ENCODE measurements at regions not wholly inside any gene's neighbourhood (a gene's known extent, or its start where the extent isn't known, plus 50 kb on each side); places are given as distances from the start of the nearest gene placed in this dataset.
"Not testable (repeated sequence)": the region's sequence is repeated elsewhere in the genome, so short reads cannot be mapped to it uniquely, and the experiment has no call there.

DNA sequence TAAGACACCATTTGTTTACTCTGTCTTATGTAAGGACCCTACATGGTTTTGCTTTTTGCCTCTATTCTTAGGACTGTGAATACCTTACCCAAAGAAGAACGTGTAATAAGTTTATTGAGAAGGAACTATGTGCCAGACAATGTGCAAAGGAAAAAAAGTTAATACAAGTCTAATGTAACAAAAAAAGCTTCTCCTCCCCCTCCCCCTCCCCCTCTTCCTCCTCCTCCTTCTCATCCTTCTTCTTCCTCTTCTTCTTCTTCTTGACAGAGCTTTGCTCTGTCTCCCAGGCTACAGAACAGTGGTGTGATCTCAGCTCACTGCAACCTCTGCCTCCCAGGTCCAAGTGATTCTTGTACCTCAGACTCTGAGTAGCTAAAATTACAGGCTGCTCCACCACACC is 50.9 kb upstream of the MITF start:
- no peak for DNase-seq

DNA sequence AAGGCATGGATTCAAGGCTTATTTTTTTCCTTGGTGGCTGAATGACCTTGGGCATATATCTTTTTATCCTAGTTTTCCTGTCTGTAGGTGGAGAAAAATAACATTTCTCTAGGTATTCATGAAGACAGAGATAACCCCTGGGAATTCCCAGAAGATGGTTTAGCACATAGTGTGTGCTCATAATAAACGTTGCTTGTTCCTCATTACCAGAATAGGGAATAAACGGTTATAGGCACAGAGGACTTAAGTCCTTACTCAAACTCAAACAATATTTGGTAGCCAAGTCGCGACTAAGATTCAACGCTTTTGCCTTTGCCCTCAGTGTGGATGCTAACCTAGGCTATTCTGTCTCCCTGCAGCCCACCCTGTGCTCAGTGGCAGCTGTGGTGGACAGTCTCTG is 51.6 kb upstream of the MITF start:
- no peak for DNase-seq

DNA sequence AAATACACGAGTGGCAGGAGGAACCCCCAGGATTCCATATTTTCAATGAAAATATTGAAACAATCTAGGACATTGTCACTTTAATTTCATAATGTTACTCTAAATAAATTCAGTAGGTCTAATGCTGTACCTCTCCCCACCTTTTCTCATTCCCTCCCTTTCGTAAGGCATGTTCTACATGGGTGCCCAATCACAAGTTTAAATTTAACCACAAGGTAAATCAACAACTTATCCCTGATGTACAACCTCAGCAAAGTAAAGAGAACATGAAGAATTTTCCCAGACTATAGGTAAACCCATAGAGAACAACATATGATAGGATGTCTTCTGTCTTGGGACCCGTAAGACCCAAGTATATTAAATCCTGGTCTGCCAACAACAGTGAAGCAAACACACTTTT is 53.2 kb upstream of the MITF start:
- no peak for DNase-seq

DNA sequence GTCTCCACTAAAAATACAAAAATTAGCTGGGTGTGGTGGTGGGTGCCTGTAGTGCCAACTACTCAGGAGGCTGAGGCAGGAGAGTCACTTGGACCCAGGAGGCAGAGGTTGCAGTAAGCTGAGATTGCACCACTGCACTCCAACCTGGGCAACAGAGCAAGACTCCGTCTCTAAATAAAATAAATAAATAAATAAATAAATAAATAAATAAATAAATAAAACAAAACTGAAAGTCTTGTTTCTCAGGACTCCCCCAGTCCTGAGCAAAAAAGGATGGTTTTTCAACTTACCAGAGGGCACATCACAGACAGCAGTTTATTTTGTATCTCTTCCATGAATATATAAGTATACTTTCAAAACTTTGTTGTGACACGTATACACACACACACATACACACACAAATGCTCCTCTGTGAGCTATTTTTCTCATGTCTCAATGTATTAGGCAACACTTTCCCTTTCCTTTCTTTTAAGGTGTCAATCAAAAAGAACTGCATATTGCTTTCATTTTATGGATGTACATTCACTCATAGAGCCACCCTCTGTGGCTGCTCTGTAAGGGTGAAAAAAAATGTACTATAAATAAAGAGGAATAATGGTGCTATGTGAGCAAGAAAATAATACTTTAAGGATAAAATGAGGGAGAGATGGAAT is 54.8 kb upstream of the MITF start:
- no peak for DNase-seq

DNA sequence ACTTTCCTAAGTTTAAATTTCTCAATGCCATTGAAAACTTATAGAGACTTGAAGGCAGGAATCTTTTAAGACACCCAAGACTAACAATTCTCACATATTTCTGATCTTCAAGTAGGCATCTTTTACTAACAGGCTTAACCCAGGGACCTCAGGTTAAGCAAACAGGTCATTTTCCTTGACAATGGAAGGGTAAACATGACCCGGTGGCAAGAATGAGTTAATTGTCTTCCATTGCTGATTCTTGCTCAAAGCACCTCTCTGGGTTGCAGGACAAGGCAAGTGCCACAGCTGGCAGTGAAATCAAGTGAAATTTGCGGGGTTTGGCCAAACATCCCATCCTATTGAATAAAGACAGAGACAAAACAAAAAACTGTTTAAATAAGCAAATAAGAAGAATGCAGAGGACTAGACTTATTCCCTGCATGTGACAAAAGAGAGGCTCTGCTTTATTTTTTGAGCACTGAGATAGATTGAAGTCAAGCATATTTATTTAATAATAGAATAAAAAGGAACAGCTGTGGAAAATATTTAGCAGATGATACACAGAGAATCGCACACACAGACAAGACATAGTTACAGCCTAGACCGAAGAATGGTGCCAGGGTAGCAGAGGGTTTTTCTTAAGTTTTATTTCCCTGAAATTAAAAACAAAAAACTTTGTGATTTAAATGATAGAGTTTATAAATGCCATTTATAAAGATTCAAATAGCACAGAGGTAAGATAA is 56.0 kb upstream of the MITF start:
- DNase-seq, result no peak

GRCh38 chr3:69677456-69677855 is 61.8 kb upstream of the MITF start:
- DNase-seq, result not testable (repeated sequence)

DNA sequence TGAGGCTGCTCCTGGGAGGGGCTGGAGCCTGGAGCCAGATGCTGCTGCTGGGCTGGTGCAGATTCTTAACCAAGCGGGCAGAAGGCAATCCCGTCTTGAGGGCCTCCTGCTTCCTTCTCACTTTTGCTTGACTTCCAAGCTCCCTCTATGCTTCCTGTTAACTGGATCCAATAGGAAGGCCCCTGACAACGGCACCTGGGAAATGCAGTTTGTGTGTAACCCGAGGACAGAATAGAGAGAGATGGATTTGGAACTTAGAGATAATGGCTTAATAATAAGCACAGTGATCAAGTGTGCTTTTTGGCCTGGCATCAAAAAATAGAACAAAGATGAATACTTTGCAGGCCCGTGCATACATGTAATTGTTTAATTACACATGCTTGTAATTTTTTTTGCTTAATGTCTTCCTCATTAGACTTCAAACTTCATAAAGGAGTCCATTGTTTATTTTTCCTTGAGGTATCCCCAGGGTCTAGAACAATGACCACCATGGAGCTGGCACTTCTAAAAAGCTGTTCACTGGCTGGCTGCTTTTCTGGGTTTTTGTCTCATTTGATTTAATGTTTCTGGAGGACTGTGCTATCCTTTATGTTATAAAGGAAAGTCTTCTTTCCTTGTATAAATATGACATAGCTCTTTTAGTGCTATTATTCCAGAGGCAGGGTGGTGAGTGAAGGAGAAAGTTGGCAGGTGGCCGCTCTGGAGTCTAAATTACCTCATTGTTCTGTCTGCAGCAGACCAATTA is 63.3 kb upstream of the MITF start:
- no peak for DNase-seq

DNA sequence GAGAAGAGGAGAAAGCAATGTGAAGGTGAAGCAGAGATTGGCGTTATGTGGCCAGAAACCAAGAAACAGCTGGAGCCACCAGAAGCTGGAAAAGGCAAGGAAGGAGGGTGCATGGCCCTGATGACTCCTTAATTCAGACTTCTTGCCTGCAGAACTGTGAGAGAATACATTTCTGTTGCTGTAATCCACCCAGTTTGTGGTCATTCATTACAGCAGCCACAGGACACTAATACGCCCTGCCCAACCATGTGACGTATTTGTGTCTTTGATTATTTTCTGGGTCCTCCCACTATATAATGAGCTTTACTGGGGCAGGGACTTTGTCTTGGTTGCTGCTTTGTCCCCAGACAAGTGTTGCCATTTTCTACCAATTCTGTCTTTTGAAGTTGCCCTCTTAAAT is 64.5 kb upstream of the MITF start:
- no peak for DNase-seq

DNA sequence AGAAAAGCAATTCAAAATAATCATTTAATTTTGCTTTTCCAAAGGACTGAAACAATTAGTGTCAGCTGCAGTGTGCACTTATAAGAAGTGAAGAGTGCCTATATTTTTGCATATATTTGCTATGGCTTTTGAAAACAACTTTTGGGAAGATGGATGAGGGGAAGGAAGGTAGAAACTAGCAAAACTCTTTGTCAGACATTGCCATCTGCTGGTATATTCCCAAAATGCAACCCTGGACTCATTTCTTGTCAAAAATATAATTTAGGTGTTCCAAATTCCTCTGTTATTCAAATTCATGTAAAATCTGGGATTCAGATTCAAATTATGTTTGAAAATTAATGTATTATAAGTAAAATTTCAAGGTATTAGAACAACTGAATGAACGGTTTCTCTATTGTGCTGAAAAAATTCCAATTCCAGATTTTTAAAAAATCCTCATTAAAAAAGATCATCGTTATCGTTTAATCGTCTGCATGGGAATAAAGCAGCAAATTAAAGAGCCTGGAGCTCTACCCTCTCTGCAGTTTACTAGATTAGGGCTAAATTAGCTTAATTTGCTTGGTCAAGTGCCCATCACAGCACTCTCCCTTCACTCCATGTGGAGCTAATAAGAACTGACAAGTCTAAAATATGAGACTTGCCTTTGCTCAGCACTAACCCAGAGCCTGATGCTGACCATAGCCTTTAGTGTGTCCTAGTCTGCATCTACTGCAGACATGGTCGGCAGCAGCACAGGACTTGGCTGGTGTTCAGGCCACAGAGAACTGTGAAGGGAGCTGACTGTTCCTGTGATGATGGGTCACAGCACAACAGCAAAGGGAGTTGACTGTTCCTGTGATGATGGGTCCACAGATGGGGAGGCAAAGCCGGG is 67.9 kb upstream of the MITF start:
- DNase-seq, result no peak

DNA sequence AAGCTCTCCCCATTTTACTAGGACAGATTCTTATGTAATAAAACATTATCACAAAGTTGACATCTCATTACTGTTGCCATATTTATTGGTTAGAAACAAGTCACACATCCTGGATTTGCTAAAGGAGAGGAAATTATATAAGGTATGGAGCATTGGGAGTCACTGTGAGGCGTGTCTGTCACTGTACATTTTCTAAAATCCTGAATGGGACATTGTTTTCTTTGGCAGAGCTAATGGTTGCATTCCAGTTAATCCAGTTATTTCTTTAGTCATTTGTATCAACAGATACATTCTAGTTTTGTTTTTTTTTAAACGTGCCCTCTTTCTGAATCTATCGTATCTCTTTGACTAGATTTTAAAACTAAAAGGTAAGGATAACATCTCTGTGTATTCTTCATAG is 70.2 kb upstream of the MITF start:
- DNase-seq, result no peak

DNA sequence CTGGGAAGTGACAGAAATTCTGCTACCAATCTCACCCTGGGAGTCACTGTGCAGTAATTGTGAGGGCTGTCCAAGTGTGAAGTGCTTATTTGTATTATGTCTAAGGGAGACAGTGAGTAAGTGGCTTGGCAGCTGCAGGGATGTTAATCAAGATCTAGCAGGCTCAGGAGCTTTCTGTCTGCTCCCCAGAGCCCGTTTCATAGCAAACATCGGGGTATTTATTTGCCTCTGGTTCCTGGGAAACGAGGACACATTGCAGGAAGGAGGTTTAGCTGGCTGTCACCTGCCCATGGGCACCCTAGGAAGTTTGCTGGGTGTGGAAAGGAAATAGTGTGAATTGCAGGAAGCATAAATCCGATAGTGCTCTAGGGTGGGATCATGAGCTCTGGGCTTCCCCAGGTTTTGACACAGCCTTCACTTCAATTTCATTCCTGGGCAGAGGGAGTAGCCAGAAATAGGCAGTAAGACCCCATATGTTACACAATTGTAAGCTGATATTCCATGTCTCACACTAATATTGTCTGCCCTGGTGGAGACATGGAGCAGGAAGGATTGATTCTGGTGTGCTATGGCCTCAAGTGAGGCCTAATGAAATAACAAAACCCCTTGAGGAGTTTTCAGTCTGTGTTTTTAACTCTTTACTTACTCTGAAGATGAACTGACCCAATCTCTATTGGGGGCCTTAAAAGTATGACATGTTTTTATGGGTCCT is 74.1 kb upstream of the MITF start:
- no peak for DNase-seq

GRCh38 chr3:69660631-69661030 is 78.6 kb upstream of the MITF start:
- DNase-seq, result no peak

DNA sequence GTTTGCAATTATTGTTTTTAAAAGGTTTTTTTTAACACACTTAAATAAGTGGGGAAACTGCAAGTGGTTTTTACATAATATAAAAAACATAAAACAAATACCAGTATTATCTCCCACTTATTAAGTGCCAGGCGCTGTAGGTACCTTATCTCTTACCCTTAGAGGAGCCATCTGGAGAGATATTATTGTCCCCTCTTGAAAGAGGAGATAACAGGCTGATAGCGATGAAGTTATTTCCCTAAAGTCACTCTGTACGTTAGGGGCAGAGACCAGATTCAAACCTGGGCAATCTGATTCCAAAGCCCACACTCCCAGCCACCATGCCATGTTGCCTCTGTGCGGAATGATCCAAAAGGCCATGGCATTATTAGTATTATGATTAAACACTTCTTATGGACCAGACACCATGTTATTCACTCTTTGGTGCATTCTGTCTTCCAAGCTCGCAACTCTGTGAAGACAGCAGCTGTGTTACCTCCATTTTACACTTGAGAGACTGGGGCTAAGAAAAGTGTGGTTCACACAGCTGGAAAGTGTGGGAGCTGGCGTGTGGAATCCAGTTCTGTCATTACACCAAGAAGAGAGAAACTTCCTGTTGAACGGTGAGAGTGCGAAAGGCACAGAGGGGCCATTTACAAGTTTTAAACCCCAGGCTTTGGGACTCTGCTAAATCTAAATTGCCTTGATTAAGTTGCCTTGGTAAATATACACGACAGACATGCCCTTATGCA is 79.9 kb upstream of the MITF start:
- DNase-seq, result no peak

DNA sequence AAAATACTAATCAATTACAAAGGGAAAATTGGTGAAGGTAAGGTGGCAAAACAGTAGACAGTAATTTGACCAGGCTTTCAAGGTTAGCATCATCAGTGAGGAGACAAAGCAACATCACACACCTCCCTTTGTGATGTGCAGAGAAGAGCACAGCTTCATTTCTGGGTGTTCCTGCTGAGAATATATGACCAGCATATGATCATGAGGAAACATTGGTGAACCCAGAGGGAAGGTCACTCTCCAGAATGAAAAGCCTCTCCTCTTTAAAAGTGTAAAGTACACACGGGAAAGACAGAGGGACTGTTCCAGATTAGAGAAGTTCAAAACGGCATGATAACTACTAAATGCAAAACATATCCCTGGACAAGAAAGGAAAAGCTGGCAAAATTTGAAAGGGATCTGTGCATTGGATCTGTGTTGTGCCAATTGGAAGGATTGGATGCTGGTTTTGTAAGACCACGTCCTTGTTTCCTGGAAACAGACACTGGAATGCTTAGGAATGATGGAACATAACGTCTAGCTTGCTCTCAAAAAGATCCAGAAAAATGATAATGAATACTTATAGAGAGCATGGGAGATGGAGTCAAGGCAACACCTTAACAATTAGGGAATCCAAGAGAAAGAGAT is 80.6 kb upstream of the MITF start:
- DNase-seq, result no peak

GRCh38 chr3:69657030-69657429 is 82.2 kb upstream of the MITF start:
- not testable (repeated sequence) for DNase-seq

DNA sequence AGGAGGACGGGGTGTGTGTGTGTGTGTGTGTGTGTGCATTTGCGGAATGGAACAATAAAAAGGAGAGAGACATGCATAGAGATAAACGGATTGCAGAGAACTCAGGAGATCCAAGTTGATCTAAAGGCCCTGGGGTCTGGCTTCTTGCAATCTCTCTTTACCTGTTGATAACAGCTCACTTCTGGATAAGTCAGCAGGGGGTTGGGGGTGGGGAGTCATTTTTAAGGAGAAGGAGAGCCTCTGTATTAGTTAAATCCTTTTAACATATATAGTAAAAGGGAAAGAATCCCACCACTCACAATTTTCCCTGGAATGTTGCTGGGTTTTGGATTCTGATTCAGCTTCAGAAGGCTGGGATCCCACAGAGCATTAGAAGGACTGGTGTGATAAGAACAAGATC is 87.5 kb upstream of the MITF start:
- no peak for DNase-seq

DNA sequence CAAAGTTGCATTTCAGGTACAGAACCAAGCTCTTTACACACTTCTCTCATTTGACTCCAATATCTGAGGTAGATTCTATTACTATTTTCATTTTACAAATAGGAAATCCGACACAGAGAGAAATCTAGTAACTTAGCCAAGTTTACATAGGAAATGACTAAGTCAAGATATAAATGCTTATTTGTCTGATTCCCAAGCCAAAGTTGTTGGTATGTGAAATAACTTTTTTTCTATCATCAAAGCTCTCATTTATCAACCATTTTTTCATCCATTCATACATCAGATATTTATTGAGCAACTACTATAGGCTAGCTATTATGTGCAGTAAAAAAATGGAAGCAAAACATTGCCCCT is 89.2 kb upstream of the MITF start:
- no peak for DNase-seq

DNA sequence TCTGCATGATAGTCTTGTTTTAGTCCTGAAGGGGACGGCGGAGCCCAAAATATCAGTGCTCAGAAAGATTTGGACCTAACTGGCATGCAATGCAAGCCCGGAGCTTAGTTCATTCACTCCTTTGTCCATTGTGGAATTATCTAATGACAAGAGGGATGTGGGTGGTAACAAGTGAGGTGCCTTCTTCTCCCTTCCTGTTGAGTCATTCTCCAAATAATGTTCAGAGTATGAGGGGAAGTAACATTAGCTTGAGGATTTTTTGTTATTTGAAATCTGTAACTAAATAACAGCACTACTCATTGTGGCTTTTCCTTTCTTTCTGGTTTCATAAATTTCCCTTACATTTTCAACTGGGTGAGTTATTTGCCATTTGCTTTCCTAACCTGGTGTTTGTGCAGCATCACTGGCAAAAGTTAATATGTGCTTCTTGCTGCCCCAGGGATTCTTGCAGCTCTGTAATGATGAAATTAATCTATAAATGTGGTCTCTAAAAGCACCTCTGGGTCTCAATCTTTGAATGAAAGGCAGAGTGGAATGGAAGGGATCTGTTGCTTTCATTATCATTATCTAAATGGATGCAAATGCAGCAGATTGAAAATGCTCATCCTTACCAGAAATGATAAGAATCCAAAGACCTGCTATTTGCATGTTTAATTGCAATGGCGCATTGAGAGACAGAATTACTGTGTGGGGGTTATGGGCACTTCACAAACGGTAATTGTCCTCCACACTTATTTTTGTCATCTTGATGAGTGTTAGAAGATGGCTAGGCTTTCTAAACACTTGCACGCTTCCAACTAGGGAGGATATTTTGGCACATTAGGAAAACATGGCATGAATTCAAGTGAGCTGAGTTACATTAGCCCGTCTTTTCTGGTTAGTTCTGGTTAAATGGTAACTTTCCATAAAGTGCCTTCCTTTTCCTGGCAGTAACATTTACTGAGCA is 89.9 kb upstream of the MITF start:
- DNase-seq, result no peak

DNA sequence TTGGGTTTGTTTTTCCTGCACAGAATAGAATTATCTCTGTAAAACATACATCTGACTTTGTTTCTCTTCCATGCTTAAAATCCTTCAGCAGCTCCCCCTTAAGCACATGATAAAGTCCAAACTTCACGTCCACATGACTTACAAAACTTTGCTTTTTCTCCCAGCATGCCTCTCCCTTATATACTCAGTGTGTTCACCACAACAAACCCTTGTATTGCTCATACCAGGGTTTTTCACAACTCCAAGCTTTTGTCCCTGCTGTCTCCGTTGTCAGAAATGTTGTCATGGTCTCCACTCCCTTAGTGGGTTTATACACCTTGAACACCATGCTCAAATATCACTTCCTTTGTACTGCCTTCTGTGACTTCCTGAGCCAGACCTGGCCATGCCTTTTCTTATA is 91.1 kb upstream of the MITF start:
- no peak for DNase-seq

DNA sequence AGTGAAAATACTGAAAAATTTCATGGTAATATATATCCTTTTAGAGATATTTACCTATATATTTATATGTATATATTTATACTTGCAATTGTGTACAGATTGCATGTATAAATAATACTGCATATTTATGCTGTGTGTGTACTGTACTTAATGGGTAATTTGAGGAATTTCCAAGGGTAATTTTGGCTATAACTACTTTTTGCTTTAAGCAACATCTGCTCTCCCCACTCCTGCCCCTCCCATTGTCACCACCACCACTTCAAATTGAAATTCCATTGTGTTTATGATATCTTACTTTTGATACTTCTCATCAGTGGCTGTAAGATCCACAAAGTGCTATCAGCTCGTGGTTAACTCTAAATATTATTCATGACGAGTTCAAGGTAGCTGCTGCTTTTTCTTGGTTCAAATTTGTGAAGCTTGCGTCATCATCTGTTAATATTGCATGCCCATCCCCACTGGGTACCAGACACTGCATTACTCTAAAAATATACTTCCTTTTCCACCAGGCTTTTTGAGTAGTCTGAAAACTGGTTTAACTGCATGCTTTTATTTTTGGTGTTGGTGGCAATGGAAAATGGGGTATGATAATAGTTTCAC is 91.7 kb upstream of the MITF start:
- DNase-seq, result no peak
